ENCODE measurements at regions not wholly inside any gene's neighbourhood (a gene's known extent, or its start where the extent isn't known, plus 50 kb on each side); places are given as distances from the start of the nearest gene placed in this dataset.
"Not testable (repeated sequence)": the region's sequence is repeated elsewhere in the genome, so short reads cannot be mapped to it uniquely, and the experiment has no call there.

DNA sequence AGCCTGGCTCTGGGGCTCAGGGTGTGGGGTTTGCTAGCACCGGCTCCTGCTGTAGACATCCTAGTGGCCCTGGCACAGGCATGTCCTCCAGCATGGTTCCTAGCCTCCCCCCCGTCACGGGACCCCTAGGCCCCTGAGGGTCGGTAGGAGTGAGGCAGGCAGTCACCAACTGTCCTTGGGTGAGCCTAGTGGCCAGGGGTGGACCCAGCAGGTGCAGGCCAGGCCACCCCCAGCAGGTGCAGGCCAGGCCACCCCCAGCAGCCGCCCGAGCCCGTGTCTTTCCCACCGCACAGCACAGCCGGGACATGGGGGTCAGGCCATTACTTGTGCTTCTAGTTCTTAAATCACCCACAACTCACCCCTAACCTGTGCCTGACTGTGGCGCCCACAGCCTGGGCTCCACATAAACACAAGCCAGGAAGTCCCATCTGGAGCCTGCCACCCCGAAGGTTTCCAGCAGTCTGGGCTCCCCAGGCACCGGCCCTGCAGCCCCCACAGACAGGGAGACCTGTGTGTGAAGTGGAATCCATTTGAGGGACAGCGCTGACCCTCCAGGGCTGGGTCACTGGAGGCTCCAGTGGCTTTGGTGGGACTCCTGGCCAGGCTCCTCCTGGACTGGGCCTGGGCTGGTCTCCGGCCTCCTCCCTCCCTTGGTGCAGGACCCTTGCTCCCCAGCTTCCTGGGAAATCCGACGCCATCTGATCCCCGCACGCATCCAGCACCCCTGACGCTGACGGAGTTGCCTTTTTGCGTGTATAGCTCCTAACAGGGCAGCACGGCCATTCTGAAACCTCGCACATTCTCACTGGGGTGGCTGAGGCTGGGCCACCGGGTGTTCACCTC, 114.1 kb upstream of the LPCAT1 start:
- TF ChIP-seq EZH2phosphoT487 (IDR thresholded peaks at IDR 0.05; ENCODE audit: borderline replicate concordance, low read length) (no peak), EZH2 (IDR thresholded peaks at IDR 0.05; ENCODE audit: low read length, unreplicated experiment) (no peak)
- TF ChIP-seq, protein P1, sequence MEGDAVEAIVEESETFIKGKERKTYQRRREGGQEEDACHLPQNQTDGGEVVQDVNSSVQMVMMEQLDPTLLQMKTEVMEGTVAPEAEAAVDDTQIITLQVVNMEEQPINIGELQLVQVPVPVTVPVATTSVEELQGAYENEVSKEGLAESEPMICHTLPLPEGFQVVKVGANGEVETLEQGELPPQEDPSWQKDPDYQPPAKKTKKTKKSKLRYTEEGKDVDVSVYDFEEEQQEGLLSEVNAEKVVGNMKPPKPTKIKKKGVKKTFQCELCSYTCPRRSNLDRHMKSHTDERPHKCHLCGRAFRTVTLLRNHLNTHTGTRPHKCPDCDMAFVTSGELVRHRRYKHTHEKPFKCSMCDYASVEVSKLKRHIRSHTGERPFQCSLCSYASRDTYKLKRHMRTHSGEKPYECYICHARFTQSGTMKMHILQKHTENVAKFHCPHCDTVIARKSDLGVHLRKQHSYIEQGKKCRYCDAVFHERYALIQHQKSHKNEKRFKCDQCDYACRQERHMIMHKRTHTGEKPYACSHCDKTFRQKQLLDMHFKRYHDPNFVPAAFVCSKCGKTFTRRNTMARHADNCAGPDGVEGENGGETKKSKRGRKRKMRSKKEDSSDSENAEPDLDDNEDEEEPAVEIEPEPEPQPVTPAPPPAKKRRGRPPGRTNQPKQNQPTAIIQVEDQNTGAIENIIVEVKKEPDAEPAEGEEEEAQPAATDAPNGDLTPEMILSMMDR (conservative IDR thresholded peaks at IDR 0.05; ENCODE audit: low read depth, low read length): no peak
- H3K27ac ChIP-seq (ENCODE audit: low read length): no peak overlapping the region
- POLR2A ChIA-PET (ENCODE audit: unreplicated experiment): no interaction called here

DNA sequence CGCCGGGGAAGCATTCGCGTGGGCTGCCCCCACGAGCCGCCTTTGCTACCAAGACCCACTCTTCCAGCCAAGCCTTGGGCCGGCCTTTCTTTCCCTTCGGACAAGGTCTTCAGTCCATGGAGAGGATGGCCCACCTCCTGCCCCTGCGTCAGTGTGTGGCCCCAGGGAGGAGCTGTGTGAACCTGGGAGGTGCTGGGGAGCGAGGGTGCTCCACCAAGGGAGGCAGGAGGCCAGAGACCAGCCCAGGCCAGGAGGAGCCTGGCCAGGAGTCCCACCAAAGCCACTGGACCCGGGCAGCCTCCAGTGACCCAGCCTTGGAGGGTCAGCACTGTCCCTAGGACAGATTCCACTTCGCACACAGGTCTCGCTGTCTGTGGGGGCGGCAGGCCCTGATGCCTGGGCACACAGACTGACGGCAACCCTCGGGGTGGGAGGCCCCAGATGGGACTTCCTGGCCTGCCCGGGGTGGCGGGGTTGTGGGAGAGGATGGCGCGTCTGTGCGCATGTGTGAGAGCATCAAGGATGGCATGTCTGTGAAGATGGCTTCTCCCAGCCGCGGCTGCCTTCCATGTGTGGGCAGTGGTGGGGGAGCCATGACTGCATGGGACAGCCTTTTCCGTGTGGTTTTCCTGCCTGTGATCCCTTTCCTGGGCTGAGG, 113.3 kb upstream of the LPCAT1 start:
- peaks cover 3% of the 10 kb centered on the region for H3K4me1 ChIP-seq (ENCODE audit: insufficient read depth, low read length)
- no peaks in the 10 kb centered on the region for H3K27me3 ChIP-seq (ENCODE audit: low read length)
- no peak overlapping the region for H2AFZ ChIP-seq (ENCODE audit: low read length)
- CTCF ChIA-PET: no interaction called here
- ATAC-seq: no peak
- no peaks in the 10 kb centered on the region for H3K79me2 ChIP-seq (ENCODE audit: low read length)
- DNase-seq: no peak
- BruUV-seq (replicated peaks): no TSS peak
- H3K9me3 ChIP-seq (ENCODE audit: low read length): no peaks in the 10 kb centered on the region
- TF ChIP-seq, protein P1 (conservative IDR thresholded peaks at IDR 0.05; ENCODE audit: low read depth, low read length): no peak
- TF ChIP-seq EZH2phosphoT487 (IDR thresholded peaks at IDR 0.05; ENCODE audit: borderline replicate concordance, low read length) (no peak), EZH2 (IDR thresholded peaks at IDR 0.05; ENCODE audit: low read length, unreplicated experiment) (no peak)
- H3K4me2 ChIP-seq (ENCODE audit: low read length): no peak overlapping the region
- intact Hi-C loops (cut with micrococcal nuclease): no loop called here
- no peaks in the 10 kb centered on the region for H3K36me3 ChIP-seq (ENCODE audit: low read depth, low read length)
- no peak overlapping the region for H3K27ac ChIP-seq (ENCODE audit: low read length)
- no peaks in the 10 kb centered on the region for H3F3A ChIP-seq (ENCODE audit: low read length, unreplicated experiment)
- H3K9ac ChIP-seq (ENCODE audit: low read length): no peak overlapping the region
- POLR2A ChIA-PET (ENCODE audit: unreplicated experiment): no interaction called here
- no peaks in the 10 kb centered on the region for H4K20me1 ChIP-seq (ENCODE audit: low read length)
- no peak overlapping the region for H3K4me3 ChIP-seq (ENCODE audit: low read length)
- H3K9me2 ChIP-seq (replicated peaks; ENCODE audit: low read length): no peaks in the 10 kb centered on the region

More for the DNA sequence above, 114.1 kb upstream of the LPCAT1 start:
- Histone ChIP-seq H3K4me3 (ENCODE audit: low read length) (no peak overlapping the region), H4K20me1 (ENCODE audit: low read length) (no peaks in the 10 kb centered on the region), H3K9me3 (ENCODE audit: low read length) (no peaks in the 10 kb centered on the region), H3K79me2 (ENCODE audit: low read length) (no peaks in the 10 kb centered on the region), H3K4me1 (ENCODE audit: insufficient read depth, low read length) (peaks cover 3% of the 10 kb centered on the region), H2AFZ (ENCODE audit: low read length) (no peak overlapping the region), H3K36me3 (ENCODE audit: low read depth, low read length) (no peaks in the 10 kb centered on the region), H3K9me2 (replicated peaks; ENCODE audit: low read length) (no peaks in the 10 kb centered on the region), H3K9ac (ENCODE audit: low read length) (no peak overlapping the region), H3F3A (ENCODE audit: low read length, unreplicated experiment) (no peaks in the 10 kb centered on the region), H3K4me2 (ENCODE audit: low read length) (no peak overlapping the region), H3K27me3 (ENCODE audit: low read length) (peaks cover 5% of the 10 kb centered on the region; the same call in 1 of the 2 replicates)
- CTCF ChIA-PET: no interaction called here
- DNase-seq (no peak), ATAC-seq (no peak)
- BruUV-seq (replicated peaks): no TSS peak
- intact Hi-C loops (cut with micrococcal nuclease): no loop called here

DNA sequence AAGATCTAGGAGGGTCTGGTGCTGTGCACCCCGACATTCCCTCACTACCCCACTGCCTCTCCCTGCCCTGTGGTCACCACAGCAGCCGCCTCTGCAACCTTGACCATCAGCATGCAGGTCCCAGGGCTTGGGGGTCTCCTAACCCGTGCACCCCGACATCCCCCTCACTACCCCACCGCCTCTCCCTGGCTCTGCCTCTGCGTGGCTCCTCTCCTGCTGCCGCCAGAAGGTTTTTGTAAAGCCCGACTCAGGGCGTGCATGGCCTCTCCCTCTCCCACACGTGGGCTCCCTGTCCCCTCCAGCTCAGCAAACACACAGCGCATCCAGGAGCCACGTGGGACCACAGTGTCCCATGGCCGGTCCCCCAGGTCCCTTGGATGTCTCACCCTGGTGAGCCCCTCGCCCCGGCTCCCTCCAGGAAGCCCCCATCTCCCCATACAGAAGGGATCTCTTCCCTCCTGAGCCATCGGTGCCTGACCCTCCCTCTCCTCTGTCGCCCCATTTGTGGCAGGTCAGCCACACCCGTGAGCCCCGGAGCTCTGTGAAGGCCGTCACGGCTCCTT, 112.5 kb upstream of the LPCAT1 start:
- H4K20me1 ChIP-seq (ENCODE audit: low read length); CTCF ChIA-PET; H3F3A ChIP-seq (ENCODE audit: low read length, unreplicated experiment); BruUV-seq (replicated peaks); H3K36me3 ChIP-seq (ENCODE audit: low read depth, low read length); DNase-seq; H2AFZ ChIP-seq (ENCODE audit: low read length); H3K79me2 ChIP-seq (ENCODE audit: low read length); H3K4me2 ChIP-seq (ENCODE audit: low read length); H3K27me3 ChIP-seq (ENCODE audit: low read length); H3K27ac ChIP-seq (ENCODE audit: low read length); H3K4me3 ChIP-seq (ENCODE audit: low read length); H3K9me3 ChIP-seq (ENCODE audit: low read length); H3K9ac ChIP-seq (ENCODE audit: low read length); H3K4me1 ChIP-seq (ENCODE audit: insufficient read depth, low read length); intact Hi-C loops (cut with micrococcal nuclease); ATAC-seq; POLR2A ChIA-PET (ENCODE audit: unreplicated experiment); H3K9me2 ChIP-seq (replicated peaks; ENCODE audit: low read length): not testable (repeated sequence)

DNA sequence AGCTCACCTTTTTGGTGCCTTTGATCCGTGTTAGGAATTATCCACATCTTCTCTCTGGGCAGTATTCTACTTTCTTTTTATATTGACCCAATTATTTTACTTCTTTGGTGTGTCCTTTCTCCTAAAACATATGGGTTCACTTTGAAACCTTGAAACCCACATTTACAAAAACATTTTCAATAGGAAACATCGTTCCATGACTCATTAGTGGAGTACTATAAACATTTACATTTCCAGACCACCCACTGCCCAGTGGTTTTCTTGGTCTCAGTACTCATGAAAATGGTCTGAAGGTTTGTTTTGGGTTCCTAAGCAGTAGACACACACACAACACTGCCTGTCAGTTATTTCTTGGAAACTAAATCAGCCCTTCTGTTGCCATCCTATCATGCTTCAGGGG, 111.7 kb upstream of the LPCAT1 start:
- H3K9me2 ChIP-seq (replicated peaks; ENCODE audit: low read length); CTCF ChIA-PET; H4K20me1 ChIP-seq (ENCODE audit: low read length); H3K36me3 ChIP-seq (ENCODE audit: low read depth, low read length); H3F3A ChIP-seq (ENCODE audit: low read length, unreplicated experiment); BruUV-seq (replicated peaks); H2AFZ ChIP-seq (ENCODE audit: low read length); ATAC-seq; H3K4me2 ChIP-seq (ENCODE audit: low read length); H3K27me3 ChIP-seq (ENCODE audit: low read length); POLR2A ChIA-PET (ENCODE audit: unreplicated experiment); H3K4me1 ChIP-seq (ENCODE audit: insufficient read depth, low read length); H3K9ac ChIP-seq (ENCODE audit: low read length); DNase-seq; H3K4me3 ChIP-seq (ENCODE audit: low read length); intact Hi-C loops (cut with micrococcal nuclease); H3K9me3 ChIP-seq (ENCODE audit: low read length); H3K79me2 ChIP-seq (ENCODE audit: low read length); H3K27ac ChIP-seq (ENCODE audit: low read length): not testable (repeated sequence)
